ENCODE measurements at regions not wholly inside any gene's neighbourhood (a gene's known extent, or its start where the extent isn't known, plus 50 kb on each side); places are given as distances from the start of the nearest gene placed in this dataset.

DNA sequence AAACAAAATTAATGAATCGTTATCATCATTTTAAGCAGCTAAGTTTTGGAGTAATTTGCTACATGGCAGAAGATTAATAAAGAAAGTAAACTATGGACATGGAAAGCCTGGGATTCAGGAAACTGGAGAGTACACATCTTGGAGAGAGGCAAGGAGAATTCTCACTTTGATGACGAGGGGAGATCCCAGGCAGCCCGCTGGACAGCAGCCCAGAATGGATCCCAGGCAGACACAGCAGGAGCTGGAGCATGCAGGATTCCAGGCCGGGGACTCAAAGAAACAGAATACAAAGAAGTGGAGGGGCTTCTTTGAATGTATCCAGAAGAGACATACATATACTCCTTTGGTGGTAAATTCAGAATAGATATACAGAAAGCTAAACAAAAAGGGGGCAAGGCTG is 118.0 kb upstream of the ATP6AP2 start:
- no peaks in the 10 kb centered on the region for H3K27me3 Mint-ChIP-seq
- no peak overlapping the region for H3K4me3 Mint-ChIP-seq
- no peak overlapping the region for H3K27ac Mint-ChIP-seq

DNA sequence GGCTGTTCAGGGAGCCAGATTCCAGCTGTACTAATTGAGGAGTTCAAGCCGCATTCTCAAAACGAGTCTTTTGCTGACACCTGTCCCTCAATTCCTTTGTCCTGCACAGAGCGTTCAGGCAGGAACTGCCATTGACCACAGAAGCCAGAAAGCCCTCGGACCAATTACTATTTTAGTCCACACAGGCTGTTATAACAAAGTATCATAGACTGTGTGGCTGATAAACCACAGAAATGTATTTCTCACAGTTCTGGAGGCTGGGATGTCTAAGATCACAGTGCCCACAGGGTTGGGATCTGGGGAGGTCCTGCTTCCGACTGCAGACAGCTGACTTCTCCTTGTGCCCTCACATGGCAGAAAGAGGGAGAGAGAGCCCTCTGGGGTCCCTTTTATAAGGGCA is 119.8 kb upstream of the ATP6AP2 start:
- TF ChIP-seq, protein P1, sequence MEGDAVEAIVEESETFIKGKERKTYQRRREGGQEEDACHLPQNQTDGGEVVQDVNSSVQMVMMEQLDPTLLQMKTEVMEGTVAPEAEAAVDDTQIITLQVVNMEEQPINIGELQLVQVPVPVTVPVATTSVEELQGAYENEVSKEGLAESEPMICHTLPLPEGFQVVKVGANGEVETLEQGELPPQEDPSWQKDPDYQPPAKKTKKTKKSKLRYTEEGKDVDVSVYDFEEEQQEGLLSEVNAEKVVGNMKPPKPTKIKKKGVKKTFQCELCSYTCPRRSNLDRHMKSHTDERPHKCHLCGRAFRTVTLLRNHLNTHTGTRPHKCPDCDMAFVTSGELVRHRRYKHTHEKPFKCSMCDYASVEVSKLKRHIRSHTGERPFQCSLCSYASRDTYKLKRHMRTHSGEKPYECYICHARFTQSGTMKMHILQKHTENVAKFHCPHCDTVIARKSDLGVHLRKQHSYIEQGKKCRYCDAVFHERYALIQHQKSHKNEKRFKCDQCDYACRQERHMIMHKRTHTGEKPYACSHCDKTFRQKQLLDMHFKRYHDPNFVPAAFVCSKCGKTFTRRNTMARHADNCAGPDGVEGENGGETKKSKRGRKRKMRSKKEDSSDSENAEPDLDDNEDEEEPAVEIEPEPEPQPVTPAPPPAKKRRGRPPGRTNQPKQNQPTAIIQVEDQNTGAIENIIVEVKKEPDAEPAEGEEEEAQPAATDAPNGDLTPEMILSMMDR (conservative IDR thresholded peaks at IDR 0.05), result no peak
- H3K9me3 Mint-ChIP-seq, result peaks cover 5% of the 10 kb centered on the region
- no peak overlapping the region for H3K27ac Mint-ChIP-seq
- no peaks in the 10 kb centered on the region for H3K27me3 Mint-ChIP-seq
- DNase-seq (ENCODE audit: extremely low spot score, unreplicated experiment), result no peak
- H3K4me3 Mint-ChIP-seq, result no peak overlapping the region
- no peaks in the 10 kb centered on the region for H3K36me3 Mint-ChIP-seq
- no peaks in the 10 kb centered on the region for H3K4me1 Mint-ChIP-seq (ENCODE audit: unreplicated experiment)

More for the DNA sequence above, 118.0 kb upstream of the ATP6AP2 start:
- H3K4me1 Mint-ChIP-seq (ENCODE audit: unreplicated experiment), result no peaks in the 10 kb centered on the region
- TF ChIP-seq, protein P1 (conservative IDR thresholded peaks at IDR 0.05), result no peak
- no peak for DNase-seq (ENCODE audit: extremely low spot score, unreplicated experiment)
- H3K9me3 Mint-ChIP-seq, result peaks cover 5% of the 10 kb centered on the region
- H3K36me3 Mint-ChIP-seq, result no peaks in the 10 kb centered on the region

DNA sequence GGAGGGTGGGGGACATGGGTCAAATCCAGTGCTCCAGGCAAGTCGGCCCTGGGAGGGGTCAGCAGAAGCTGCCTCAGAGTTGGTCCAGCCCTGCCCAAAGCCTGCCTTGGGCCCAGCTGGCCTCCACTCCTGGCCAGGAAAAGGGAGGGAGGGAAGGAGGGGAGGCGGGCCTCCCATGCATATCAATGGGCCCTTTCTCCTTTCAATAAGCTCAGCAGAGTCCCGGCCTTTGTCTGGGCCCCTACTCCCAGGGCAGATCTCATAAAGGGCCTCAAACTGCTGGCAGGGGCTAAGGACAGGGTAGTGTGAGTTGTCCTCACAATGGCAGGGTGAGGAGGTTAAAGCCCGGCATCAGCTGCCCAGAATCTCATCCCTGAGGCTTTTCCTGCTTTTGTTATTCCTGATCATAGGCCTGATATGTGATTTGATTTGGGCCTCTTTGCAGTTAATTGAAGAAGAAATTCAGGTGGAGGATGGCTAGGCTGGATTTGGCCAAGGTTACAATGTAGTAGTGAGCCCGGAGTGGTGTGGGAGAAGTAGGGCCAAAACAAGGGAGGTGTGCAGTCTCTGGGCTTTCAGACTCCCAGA is 121.1 kb upstream of the ATP6AP2 start:
- DNase-seq (ENCODE audit: extremely low spot score, unreplicated experiment), result no peak
- Mint-ChIP-seq H3K9me3 (peaks cover 5% of the 10 kb centered on the region), H3K36me3 (no peaks in the 10 kb centered on the region), H3K27me3 (no peaks in the 10 kb centered on the region), H3K4me3 (no peak overlapping the region), H3K27ac (no peak overlapping the region), H3K4me1 (ENCODE audit: unreplicated experiment) (no peaks in the 10 kb centered on the region)
- TF ChIP-seq, protein P1 (conservative IDR thresholded peaks at IDR 0.05), result no peak

DNA sequence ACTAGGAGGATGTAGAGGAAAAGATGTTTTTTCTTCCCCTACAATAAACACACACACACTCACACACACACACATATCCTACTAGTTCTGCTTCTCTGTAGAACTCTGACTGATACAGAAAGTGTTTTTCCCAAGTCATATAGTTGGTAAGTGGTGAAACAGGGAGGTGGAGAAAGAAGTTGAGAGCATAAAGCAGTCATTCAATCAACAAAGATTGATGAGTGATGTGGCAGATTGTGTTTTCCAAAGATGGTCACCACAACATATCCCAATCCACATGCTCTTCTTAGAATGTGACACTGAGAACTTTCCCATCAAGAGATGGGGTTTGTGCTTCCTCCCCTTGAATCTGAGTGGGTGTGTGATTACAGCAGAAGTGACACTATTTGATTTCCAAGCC is 123.4 kb upstream of the ATP6AP2 start:
- no peak for DNase-seq (ENCODE audit: extremely low spot score, unreplicated experiment)
- Mint-ChIP-seq H3K36me3 (no peaks in the 10 kb centered on the region), H3K27ac (no peak overlapping the region), H3K9me3 (peaks cover 5% of the 10 kb centered on the region), H3K27me3 (no peaks in the 10 kb centered on the region), H3K4me3 (no peak overlapping the region), H3K4me1 (ENCODE audit: unreplicated experiment) (no peaks in the 10 kb centered on the region)
- TF ChIP-seq, protein P1 (conservative IDR thresholded peaks at IDR 0.05), result no peak

DNA sequence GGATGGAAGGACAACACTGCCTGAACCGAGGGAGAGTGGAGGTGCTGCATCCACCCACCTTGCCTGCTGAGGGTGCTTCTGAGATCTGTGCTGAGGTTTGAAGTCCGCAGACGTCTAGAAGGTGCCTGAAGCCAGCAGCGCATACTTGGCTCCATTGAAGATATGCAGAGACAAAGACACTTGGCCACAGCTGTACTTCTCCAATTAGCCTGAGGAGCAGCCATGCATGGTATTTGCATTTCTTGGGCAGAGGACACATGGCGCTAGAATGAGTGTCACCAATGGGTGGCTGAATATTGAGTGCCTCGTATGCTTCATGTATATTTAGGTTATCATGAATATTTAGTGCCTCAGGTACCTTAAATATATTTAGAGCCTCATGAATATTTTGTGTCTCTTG is 128.7 kb upstream of the ATP6AP2 start:
- Mint-ChIP-seq H3K27me3 (no peaks in the 10 kb centered on the region), H3K4me3 (no peak overlapping the region), H3K9me3 (no peaks in the 10 kb centered on the region), H3K27ac (no peak overlapping the region), H3K36me3 (no peaks in the 10 kb centered on the region), H3K4me1 (ENCODE audit: unreplicated experiment) (peaks cover 4% of the 10 kb centered on the region)
- TF ChIP-seq, protein P1 (conservative IDR thresholded peaks at IDR 0.05), result no peak
- DNase-seq (ENCODE audit: extremely low spot score, unreplicated experiment), result no peak
